Panc1 (cell line): ENCODE measurements at regions not wholly inside any gene's neighbourhood (a gene's known extent, or its start where the extent isn't known, plus 50 kb on each side); places are given as distances from the start of the nearest gene placed in this dataset.

Experiments
- TF ChIP-seq, protein P1 (sequence below): fragments of 450-650 bp; IDR thresholded peaks from 2 replicates; pipeline ENCODE4 v1.5.1; 2017; ENCODE audit warnings: mild to moderate bottlenecking
- TF ChIP-seq, protein P2 (sequence below), 2 experiments: IDR thresholded peaks; 2 replicates each; pipeline ENCODE4 v1.6.1; 2011 to 2012; ENCODE audit warnings: low read depth in 2 of 2, control low read depth in 1 of 2, low read length in 1 of 2, mild to moderate bottlenecking in 1 of 2, moderate library complexity in 1 of 2; ENCODE audit not compliant: insufficient read depth in 1 of 2

DNA sequence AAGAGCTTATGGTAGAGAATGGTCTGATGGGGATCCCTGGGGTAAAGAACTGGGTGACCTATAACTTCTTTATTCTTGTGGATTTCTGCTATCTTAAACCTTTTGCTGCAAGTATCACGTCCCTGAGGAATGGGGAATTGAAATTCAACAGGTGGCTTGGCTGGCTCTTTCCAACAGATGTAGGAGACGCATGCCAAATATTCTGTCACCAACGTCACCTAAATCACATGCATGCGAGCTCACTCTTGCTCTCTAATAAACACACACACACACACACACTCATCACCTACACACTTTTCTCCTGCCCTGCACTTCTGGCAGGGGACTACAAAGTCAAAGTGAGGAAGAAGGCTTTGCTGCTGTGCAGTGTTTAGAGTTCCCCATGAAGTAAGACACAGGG is 145.8 kb upstream of the NECTIN3 start:
- TF ChIP-seq, protein P1, sequence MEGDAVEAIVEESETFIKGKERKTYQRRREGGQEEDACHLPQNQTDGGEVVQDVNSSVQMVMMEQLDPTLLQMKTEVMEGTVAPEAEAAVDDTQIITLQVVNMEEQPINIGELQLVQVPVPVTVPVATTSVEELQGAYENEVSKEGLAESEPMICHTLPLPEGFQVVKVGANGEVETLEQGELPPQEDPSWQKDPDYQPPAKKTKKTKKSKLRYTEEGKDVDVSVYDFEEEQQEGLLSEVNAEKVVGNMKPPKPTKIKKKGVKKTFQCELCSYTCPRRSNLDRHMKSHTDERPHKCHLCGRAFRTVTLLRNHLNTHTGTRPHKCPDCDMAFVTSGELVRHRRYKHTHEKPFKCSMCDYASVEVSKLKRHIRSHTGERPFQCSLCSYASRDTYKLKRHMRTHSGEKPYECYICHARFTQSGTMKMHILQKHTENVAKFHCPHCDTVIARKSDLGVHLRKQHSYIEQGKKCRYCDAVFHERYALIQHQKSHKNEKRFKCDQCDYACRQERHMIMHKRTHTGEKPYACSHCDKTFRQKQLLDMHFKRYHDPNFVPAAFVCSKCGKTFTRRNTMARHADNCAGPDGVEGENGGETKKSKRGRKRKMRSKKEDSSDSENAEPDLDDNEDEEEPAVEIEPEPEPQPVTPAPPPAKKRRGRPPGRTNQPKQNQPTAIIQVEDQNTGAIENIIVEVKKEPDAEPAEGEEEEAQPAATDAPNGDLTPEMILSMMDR = no peak
- TF ChIP-seq, protein P2, sequence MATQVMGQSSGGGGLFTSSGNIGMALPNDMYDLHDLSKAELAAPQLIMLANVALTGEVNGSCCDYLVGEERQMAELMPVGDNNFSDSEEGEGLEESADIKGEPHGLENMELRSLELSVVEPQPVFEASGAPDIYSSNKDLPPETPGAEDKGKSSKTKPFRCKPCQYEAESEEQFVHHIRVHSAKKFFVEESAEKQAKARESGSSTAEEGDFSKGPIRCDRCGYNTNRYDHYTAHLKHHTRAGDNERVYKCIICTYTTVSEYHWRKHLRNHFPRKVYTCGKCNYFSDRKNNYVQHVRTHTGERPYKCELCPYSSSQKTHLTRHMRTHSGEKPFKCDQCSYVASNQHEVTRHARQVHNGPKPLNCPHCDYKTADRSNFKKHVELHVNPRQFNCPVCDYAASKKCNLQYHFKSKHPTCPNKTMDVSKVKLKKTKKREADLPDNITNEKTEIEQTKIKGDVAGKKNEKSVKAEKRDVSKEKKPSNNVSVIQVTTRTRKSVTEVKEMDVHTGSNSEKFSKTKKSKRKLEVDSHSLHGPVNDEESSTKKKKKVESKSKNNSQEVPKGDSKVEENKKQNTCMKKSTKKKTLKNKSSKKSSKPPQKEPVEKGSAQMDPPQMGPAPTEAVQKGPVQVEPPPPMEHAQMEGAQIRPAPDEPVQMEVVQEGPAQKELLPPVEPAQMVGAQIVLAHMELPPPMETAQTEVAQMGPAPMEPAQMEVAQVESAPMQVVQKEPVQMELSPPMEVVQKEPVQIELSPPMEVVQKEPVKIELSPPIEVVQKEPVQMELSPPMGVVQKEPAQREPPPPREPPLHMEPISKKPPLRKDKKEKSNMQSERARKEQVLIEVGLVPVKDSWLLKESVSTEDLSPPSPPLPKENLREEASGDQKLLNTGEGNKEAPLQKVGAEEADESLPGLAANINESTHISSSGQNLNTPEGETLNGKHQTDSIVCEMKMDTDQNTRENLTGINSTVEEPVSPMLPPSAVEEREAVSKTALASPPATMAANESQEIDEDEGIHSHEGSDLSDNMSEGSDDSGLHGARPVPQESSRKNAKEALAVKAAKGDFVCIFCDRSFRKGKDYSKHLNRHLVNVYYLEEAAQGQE (IDR thresholded peaks at IDR 0.05; ENCODE audit: insufficient read depth in 1 of 2, low read depth in 2 of 2, low read length in 1 of 2) = no peak
